SK-N-SH (cell line): ENCODE measurements at regions not wholly inside any gene's neighbourhood (a gene's known extent, or its start where the extent isn't known, plus 50 kb on each side); places are given as distances from the start of the nearest gene placed in this dataset.

Experiments
- CTCF ChIA-PET: fragments of 300-600, 350-600 bp; formaldehyde crosslinking; extraction: SDS; loops from one replicate; lab custom pipeline; 2021; lab: Yijun Ruan, JAX
- POLR2A ChIA-PET: fragments of 350-600 bp; sonication (Branson Sonifier 250); formaldehyde crosslinking; extraction: SDS; loops from one replicate; lab custom pipeline; 2020; ENCODE audit warnings: antibody characterized with exemption, inconsistent platforms; lab: Yijun Ruan, JAX
- DNase-seq: peaks from one replicate; pipeline ENCODE4 v3.0.0; 2012
- H2AFZ ChIP-seq: fragments of 200-600 bp; sonication (generic); 2 replicates; pipeline ENCODE4 v1.8.1; 2016; ENCODE audit warnings: antibody characterized with exemption, mild to moderate bottlenecking, low read depth
- H3F3A ChIP-seq: fragments of 200-600 bp; sonication (generic); replicated peaks from 2 replicates; pipeline ENCODE3; 2016; ENCODE audit warnings: antibody characterized with exemption, mild to moderate bottlenecking; ENCODE audit not compliant: insufficient read depth
- H3K27ac ChIP-seq, 2 experiments: fragments of 200-500 bp in 1 of 2; fragments of 200-600 bp in 1 of 2; sonication (Bioruptor generic) in 1 of 2; sonication (generic), shearing (Covaris generic) in 1 of 2; 2 replicates each; pipeline versions ENCODE4 v1.5.1 to v1.6.1; 2014 to 2016; ENCODE audit warnings: low read depth in 2 of 2, inconsistent platforms in 1 of 2, low read length in 1 of 2, mild to moderate bottlenecking in 1 of 2, mixed read lengths in 1 of 2
- H3K27me3 ChIP-seq: fragments of 200-600 bp; sonication (generic), shearing (Covaris generic); 2 replicates; pipeline ENCODE4 v1.6.1; 2016; ENCODE audit warnings: mixed run types; ENCODE audit not compliant: insufficient read depth
- H3K36me3 ChIP-seq, 2 experiments: fragments of 200-500 bp in 1 of 2; fragments of 200-600 bp in 1 of 2; sonication (Bioruptor generic) in 1 of 2; sonication (generic) in 1 of 2; replicated peaks in 1 of 2; 2 replicates each; pipeline versions ENCODE3 to v1.5.1; 2014 to 2016; ENCODE audit warnings: low read length in 1 of 2, mild to moderate bottlenecking in 1 of 2; ENCODE audit not compliant: insufficient read depth in 2 of 2, control insufficient read depth in 1 of 2
- H3K4me1 ChIP-seq, 2 experiments: fragments of 200-500 bp in 1 of 2; fragments of 200-600 bp in 1 of 2; sonication (Bioruptor generic) in 1 of 2; sonication (generic), shearing (Covaris generic) in 1 of 2; 2 replicates each; pipeline versions ENCODE4 v1.5.1 to v1.6.1; 2014 to 2016; ENCODE audit warnings: low read depth in 1 of 2, low read length in 1 of 2, mixed run types in 1 of 2; ENCODE audit not compliant: insufficient read depth in 2 of 2, control insufficient read depth in 1 of 2
- H3K4me2 ChIP-seq: fragments of 200-600 bp; sonication (generic), shearing (Covaris generic); 2 replicates; pipeline ENCODE4 v1.6.1; 2017; ENCODE audit warnings: mixed run types
- H3K4me3 ChIP-seq, 2 experiments: fragments of 200-500 bp in 1 of 2; fragments of 200-600 bp in 1 of 2; sonication (Bioruptor generic) in 1 of 2; sonication (generic), shearing (Covaris generic) in 1 of 2; 2 replicates each; pipeline versions ENCODE4 v1.5.1 to v1.8.1; 2014 to 2016; ENCODE audit warnings: low read depth in 2 of 2, inconsistent platforms in 1 of 2, low read length in 1 of 2, mild to moderate bottlenecking in 1 of 2, mixed read lengths in 1 of 2, moderate library complexity in 1 of 2
- H3K79me2 ChIP-seq: fragments of 200-600 bp; sonication (generic); 2 replicates; pipeline ENCODE4 v1.8.1; 2017; ENCODE audit warnings: mild to moderate bottlenecking; ENCODE audit not compliant: insufficient read depth
- H3K9ac ChIP-seq: fragments of 200-600 bp; sonication (generic); 2 replicates; pipeline ENCODE4 v1.6.1; 2017; ENCODE audit warnings: mixed run types
- H3K9me2 ChIP-seq: fragments of 200-600 bp; sonication (generic); 2 replicates; pipeline ENCODE4 v1.6.1; 2017; ENCODE audit warnings: mixed run types
- H3K9me3 ChIP-seq: fragments of 200-600 bp; sonication (generic); 2 replicates; pipeline ENCODE4 v1.6.1; 2017; ENCODE audit warnings: mixed run types, mild to moderate bottlenecking, moderate library complexity
- H4K20me1 ChIP-seq: fragments of 200-600 bp; sonication (generic); 2 replicates; pipeline ENCODE4 v1.6.1; 2017; ENCODE audit warnings: mild to moderate bottlenecking, mixed run types; ENCODE audit not compliant: insufficient read depth
- ELF1 ChIP-seq: IDR thresholded peaks from 2 replicates; pipeline ENCODE4 v1.4.0; 2012
- EP300 ChIP-seq, 2 experiments: IDR thresholded peaks; 2 replicates each; pipeline versions ENCODE4 v1.4.0 to v1.6.1; 2012; ENCODE audit warnings: borderline replicate concordance in 1 of 2, low read depth in 1 of 2, low read length in 1 of 2
- EZH2phosphoT487 ChIP-seq: fragments of 200-600 bp; sonication (generic); IDR thresholded peaks from 2 replicates; pipeline ENCODE4 v1.6.1; 2017; ENCODE audit warnings: low read depth, mixed run types, mild to moderate bottlenecking, antibody characterized with exemption, moderate library complexity, borderline replicate concordance
- IRF3 ChIP-seq: fragments of 150-350 bp; IDR thresholded peaks from 2 replicates; pipeline ENCODE4 v1.6.1; 2016; ENCODE audit warnings: mild to moderate bottlenecking, low read depth, low read length
- MXI1 ChIP-seq: IDR thresholded peaks from 2 replicates; pipeline ENCODE4 v1.6.1; 2012; ENCODE audit warnings: mild to moderate bottlenecking, low read depth, low read length, improper control_type of control experiment
- NFIC ChIP-seq: IDR thresholded peaks from 2 replicates; pipeline ENCODE4 v1.4.0; 2012; ENCODE audit warnings: borderline replicate concordance
- NRF1 ChIP-seq: IDR thresholded peaks from 2 replicates; pipeline ENCODE4 v1.6.1; 2012; ENCODE audit warnings: low read depth, mild to moderate bottlenecking, low read length
- RAD21 ChIP-seq: IDR thresholded peaks from 2 replicates; pipeline ENCODE4 v1.6.1; 2012; ENCODE audit warnings: mild to moderate bottlenecking, low read length
- REST ChIP-seq: IDR thresholded peaks from 2 replicates; pipeline ENCODE4 v1.6.1; 2012; ENCODE audit warnings: mild to moderate bottlenecking, low read depth, low read length, moderate library complexity
- USF1 ChIP-seq: IDR thresholded peaks from 2 replicates; pipeline ENCODE4 v1.4.0; 2012; ENCODE audit warnings: low read depth, borderline replicate concordance
- USF2 ChIP-seq: fragments of 150-350 bp; IDR thresholded peaks from 2 replicates; pipeline ENCODE4 v1.6.1; 2017; ENCODE audit warnings: antibody characterized with exemption, low read length, low read depth, borderline replicate concordance
- ZBTB33 ChIP-seq: IDR thresholded peaks from 2 replicates; pipeline ENCODE4 v1.4.0; 2012; ENCODE audit warnings: low read depth, borderline replicate concordance
- WGBS: methylation state at CpG from one replicate; pipeline ENCODE4 v1.1.6; 2017; ENCODE audit warnings: low lambda C conversion rate; 5-methylcytosine and 5-hydroxymethylcytosine counted together

- Histone ChIP-seq H3K9me3 (no peaks in the 10 kb centered on the region), H4K20me1 (no peaks in the 10 kb centered on the region), H3F3A (no peaks in the 10 kb centered on the region), H3K4me2 (no peak overlapping the region), H3K4me1 (no peaks in the 10 kb centered on the region), H2AFZ (no peak overlapping the region), H3K27ac (no peak overlapping the region), H3K4me3 (no peak overlapping the region), H3K27me3 (no peaks in the 10 kb centered on the region), H3K79me2 (no peaks in the 10 kb centered on the region), H3K9ac (no peak overlapping the region), H3K9me2 (no peaks in the 10 kb centered on the region), H3K36me3 (no peaks in the 10 kb centered on the region)
- ChIA-PET POLR2A (no interaction called here), CTCF (no interaction called here)
- no peak for TF ChIP-seq NRF1
- no peak for TF ChIP-seq ELF1
- TF ChIP-seq IRF3 = no peak
- TF ChIP-seq RAD21 = no peak
- TF ChIP-seq MXI1 = no peak
- TF ChIP-seq USF1 = no peak
- TF ChIP-seq EP300 (IDR thresholded peaks at IDR 0.05; ENCODE audit: borderline replicate concordance in 1 of 2, low read depth in 1 of 2, low read length in 1 of 2) = no peak
- no peak for TF ChIP-seq ZBTB33
- TF ChIP-seq REST = no peak
- TF ChIP-seq EZH2phosphoT487 = no peak
- no peak for TF ChIP-seq NFIC
- no peak for TF ChIP-seq USF2
- 100% methylated on average over 2 of the region's 2 CpGs for WGBS
- DNase-seq = no peak
Observed at GRCh38 chr6:11902527-11902926, 109.6 kb upstream of the HIVEP1 start.
